ENCODE measurements at regions not wholly inside any gene's neighbourhood (a gene's known extent, or its start where the extent isn't known, plus 50 kb on each side); places are given as distances from the start of the nearest gene placed in this dataset.
"Not testable (repeated sequence)": the region's sequence is repeated elsewhere in the genome, so short reads cannot be mapped to it uniquely, and the experiment has no call there.

DNA sequence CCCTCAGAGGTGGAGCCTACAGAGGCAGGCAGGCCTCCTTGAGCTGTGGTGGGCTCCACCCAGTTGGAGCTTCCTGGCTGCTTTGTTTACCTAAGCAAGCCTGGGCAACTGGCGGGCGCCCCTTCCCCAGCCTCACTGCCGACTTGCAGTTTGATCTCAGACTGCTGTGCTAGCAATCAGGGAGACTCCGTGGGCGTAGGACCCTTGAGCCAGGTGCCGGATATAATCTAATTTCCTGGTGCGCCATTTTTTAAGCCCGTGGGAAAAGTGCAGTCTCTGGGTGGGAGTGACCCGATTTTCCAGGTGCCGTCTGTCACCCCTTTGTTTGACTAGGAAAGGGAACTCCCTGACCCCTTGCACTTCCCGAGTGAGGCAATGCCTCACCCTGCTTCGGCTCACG is 769.1 kb upstream of the SEMA6A start:
- not testable (repeated sequence) for DNase-seq

DNA sequence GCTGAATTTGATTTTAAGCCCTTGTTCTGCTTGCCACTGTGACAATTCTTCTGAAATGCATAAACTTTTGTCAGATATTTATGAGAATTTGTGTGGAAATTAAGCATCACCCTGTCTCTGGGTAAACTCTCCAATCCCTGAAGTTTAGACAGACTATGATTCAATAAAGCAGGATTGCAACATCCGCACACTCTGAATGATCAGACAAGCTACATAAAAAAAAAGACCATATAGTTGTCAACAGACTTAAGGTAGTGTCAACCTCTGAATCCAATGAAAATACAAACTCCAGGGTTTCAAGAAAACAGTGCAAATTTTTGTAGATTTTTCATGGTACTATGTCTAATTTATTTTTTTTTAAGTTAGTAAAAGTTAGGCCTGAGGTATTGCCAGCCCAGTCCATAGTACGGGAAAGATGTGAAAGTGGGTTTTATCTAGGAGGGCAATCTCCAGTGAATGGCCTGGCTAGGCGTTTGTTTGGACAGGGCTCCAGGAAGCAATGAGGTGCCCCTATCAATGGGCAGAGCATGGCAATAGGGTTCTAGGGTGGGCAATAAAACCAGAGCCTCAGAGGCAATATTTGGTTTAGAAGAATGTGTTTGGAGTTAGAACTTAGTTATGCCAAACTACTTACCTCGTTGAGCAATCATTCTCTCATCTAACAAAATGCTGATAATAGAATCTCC is 762.6 kb upstream of the SEMA6A start:
- DNase-seq = no peak

DNA sequence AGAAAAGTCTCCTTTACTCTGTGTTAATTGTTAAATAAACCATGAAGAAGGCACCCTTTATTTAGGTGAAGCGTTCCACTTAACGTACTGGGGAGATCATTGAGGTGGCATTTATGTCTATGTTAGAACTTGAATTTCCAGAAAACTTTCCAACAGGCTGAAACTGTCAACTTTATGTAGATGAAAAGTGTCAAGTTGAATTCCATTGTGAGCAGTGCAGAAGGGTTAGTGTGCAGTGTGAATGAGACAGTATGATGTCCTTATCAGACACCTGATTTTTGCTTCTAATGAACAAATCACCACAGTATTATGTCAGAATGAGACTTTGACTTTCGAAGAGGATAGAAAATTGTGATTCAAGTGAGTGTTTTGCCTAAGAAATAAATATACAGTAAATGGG is 761.6 kb upstream of the SEMA6A start:
- no peak for DNase-seq

DNA sequence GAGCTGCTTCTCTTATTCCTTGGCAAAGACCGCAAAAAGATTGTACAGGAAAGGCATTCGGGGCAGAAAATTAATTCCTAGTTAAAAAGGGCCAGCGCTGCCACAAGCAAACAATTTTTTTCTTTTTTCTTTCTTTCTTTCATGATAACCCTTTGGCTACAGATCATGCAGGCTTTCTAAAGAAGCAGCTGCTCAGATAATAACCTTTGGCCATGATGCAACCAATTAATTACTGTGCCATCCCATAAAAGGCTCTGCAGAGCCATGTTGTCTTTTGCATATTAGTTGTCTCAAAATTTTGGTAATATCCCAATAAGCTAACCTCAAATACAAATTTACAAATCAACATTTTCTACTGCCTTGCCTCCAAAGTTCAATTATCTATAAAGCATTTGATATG is 758.4 kb upstream of the SEMA6A start:
- DNase-seq = no peak

DNA sequence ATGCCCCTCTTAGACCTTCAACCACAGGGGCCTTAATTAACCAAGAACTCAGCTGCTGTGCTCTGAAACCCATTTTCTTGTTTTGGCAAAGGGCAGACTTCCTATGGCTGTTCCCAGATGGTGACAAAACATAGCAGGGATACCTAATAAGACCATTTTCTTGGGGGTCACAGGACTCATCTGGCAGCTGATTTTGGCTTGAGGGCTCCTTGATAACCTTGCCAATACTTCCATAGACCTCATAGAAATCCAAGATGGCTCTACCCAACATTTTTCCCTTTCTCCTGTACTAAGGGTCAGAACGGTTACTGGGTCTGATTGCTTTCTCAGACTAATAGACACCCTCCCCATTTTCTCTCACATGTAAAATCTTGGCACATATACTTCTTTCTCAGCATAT is 757.7 kb upstream of the SEMA6A start:
- DNase-seq = no peak

DNA sequence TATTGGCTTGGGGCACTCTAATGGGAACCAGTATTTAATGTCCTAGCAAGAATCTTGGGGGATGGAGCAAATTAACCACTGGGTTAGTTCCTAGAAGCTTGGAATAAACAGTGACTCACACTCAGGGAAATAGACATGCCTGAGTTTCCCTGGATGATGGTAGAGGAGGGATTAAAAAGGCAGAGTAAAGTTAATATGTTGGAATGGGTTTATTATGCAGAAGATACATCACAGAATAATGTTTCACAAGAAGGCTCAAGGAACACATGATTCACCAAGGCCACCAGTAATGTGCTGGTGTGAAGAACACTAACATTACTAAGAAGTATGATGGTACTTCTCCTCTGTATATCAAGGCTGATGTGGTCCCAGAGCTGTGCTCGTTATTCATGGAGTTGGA is 752.9 kb upstream of the SEMA6A start:
- DNase-seq = no peak

DNA sequence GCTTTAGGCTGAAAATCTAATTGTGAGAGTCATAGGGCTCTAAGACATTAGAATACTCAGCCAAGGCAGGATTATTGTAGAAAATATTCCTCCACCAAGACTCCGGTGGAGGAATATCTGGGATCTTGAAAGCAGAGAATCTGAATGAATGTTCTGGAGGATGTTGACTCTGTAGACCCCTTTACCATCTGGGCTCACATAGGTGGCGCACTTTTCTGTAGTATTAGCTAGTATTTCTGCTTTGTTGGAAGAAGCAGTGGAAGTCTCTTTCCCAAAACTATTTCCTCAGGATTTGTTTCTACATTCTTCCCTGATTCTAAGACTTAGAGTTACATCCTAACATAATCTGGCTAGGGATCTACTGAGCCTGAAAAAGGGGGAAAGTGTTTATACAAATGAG is 752.4 kb upstream of the SEMA6A start:
- DNase-seq = no peak

DNA sequence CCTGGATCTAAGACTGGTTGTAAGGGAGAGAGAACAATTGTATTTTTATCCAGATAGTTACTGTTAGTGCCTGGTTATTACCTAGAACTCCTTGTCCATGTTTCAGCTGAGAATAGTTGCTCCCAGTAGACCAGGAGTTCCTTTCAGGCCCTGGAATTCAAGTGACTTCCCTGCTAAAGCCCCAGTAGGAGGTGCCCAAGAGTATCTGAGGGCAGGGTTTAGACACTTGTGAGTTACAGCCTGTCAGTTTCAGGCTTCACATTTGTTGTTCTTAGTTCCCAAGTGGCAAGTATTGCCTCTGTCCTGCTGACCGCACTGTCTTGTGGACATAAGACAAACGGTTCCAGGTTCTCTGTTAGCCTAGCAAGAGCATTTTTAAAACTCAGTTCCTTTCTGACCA is 743.9 kb upstream of the SEMA6A start:
- DNase-seq = no peak

DNA sequence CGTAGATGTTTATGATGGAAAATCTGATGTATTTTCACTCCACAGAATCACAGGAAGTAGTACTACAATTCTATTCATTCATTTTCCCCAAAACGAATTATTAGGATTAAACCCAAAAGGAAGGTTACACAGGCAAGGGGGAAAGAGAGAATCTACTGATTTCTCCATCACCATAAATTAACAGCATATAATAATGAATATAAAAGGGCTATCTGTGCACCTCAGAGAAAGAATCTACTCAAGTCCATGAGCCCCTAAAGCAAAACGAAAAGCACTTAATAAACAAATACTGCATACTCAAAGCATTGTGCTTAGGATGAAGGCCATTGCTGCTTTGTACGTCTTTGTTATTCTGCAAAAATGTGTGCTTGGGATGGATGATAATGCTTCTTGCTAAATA is 740.5 kb upstream of the SEMA6A start:
- no peak for DNase-seq

DNA sequence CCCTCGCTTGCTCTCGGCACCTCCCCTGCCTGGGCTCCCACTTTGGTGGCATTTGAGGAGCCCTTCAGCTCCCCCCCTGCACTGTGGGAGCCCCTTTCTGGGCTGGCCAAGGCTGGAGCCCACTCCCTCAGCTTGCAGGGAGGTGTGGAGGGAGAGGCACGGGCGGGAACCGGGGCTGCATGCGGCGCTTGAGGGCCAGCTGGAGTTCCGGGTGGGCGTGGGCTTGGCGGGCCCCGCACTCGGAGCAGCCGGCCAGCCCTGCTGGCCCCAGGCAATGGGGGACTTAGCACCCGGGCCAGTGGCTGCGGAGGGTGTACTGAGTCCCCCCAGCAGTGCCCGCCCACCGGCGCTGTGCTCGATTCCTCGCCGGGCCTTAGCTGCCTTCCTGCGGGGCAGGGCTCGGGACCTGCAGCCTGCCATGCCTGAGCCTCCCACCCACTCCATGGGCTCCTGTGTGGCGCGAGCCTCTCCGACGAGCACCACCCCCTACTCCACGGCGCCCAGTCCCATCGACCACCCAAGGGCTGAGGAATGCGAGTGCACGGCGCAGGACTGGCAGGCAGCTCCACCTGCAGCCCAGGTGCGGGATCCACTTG is 730.0 kb upstream of the SEMA6A start:
- DNase-seq = not testable (repeated sequence)

DNA sequence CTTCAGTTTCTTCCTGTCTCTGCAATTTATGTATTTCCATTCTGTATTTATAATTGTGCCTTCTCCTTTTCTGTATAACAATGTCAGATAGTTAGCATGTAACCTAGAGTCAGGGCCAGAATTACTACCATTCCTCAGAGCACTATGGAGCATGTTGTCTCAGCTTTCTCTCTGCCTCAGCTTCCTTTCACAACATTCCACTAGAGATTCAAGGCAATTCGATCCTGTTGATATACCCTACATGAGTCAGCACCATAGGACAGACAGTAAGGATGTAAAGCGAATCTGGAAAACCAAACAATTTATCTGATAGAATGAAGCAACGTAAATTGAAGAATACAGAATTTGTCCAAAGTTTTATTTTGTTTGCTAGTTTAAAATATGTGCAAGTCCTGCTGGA is 728.3 kb upstream of the SEMA6A start:
- no peak for DNase-seq

DNA sequence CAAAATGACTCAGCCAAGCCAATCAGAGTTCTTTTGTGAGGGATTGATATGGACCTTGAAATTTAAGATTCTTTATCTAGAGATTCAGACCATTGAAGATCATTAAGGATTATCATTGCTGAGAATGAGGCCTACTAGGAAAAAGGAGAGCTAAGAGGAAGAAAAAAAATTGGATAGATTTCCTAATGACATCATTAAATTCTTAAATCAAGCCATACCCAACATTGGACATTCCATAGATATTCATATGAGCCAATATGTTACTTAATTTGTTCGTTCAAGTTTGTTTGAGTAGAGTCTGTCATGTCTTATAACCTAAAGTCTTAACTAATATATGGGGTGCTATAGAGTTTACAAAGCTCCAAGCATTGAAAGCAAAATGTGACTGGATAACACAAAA is 727.9 kb upstream of the SEMA6A start:
- no peak for DNase-seq

DNA sequence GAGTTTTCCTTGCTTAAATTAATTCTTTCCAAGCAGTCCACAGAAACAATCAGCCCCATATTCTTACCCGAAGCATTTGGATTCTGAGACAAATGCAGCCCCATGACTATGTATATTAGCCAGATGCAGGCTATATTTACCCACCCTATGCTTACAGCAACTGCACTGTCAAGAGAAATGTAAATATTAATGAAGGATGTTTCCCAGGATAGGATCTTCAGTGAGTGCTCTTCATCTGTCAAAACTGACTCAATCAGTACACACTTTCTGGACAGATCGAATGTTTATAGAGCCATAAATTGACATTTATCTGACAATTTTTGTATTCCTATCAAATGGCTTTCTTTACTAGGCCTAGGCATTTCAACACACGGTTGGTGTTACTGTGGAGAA is 725.3 kb upstream of the SEMA6A start:
- no peak for DNase-seq

DNA sequence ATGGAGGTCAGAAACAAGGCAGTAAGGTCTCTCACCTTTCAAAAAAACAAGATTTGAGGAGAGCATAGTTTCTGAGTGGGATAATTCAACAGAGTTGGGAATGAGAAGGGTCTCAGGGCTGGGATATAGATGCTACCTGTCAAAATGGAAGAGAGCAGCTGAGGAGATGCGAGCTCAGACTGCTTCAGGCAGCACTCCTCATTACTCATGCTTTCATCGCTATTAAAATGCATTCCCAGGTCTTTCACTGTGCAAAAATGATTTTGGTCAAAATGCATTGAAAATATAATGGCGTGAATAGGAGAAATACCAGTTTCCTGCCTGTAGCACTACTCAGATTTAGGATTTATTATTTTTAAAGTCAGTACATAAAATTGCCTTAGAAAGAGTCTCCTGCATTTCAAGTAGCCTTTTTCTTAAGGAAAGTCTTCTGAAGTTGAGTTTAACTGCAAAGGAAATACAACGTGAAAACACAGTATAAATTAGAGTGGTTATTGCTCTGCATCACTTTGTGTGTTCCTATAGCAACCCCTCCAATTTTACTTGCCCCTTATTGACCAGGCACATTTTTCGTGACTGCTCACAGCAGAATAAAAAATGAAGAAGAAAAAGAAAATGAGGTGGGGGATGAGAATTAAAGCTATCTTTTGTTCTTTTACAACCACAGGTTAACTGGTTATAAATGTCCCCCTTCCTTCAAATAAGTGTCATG is 724.8 kb upstream of the SEMA6A start:
- DNase-seq = no peak

DNA sequence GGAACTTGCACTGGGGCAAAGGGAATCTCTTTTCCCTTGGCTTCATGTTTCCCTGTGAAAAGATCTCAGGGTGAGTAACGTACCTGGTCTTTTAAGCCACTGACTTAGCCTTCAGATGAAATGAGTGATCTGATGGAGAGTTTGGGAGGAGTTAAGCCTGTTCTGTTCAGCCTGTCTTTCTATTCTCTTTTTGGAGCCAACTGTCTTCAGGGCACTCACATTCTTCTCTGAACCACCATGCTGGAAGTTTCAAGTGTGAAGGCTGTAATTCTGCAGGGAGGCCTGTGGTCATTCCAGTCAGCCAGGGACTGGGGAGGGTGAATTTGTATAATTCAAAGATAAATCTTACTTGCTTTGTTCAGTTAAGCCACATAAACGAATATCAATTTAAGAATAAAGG is 722.2 kb upstream of the SEMA6A start:
- no peak for DNase-seq

DNA sequence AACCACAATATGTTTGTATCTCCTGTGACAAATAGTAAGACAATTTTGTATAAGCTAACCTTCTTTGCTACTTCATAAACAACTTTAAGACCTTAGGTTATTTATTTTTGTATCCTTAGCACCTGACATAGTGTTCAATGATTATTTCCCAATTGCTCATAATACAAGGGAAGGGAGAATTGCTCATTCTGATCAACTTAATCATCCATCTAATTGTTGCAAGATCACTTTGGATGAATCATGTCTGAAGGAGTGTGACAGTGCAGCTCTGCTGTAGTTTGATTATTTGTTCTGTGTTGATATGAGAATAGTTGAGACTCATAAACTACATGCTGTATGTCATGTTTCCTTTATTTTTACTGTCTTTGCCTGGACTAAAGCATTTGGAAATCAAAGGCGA is 721.3 kb upstream of the SEMA6A start:
- no peak for DNase-seq

DNA sequence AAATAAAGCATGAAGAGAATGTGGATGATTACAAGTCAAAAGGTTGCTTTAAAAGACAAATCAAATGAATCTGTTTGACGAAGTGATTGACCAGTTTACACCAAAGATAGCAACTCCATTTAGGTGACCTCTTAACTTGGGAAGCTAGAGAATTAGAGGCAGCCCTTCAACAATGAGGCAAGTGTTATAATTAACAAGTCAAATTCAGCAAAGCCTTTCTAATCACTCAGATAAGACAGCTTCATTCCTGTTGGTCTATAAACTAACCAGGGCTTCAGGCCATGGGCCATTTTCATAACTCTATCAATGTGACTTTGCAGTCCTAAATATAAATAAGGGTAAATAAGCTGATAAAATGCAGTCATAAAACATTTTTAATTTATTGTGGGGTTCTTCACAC is 712.2 kb upstream of the SEMA6A start:
- DNase-seq = no peak

DNA sequence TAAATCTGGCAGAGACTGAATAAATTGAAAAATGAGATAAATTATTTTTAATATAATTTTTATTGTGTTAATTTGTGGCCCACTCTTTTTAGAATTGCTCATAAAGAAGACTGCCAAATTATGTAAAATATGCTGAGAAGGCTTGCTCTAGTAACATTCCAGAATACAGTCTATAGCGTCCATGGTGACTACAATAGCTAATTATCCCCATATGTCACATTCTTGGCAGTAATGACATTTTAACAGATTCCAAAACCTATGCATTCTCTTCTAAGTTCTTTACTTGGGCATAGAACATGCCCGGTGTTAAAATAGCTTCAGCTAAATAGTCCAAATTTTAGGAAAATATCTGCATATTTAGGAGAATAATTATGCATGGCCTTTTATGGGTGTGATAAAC is 697.0 kb upstream of the SEMA6A start:
- no peak for DNase-seq

DNA sequence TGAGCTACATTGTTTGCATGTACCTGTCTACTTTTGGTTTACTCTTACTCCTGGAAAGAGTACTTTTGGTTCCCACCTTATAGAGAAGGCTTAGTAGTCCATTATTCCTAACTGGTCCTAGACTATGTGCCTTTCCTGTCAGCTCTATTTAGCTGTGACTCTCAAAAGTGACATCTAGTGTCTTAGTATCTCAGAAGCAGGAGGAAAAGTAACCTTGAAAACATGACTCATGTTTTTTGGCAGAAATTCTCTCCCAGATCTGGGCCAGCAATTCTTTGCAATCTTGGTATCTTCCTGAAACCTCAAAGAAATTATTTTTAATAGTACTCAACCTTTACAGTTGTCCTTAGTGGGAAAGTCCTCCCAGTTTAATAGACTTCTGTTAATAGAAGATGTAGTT is 691.7 kb upstream of the SEMA6A start:
- no peak for DNase-seq

DNA sequence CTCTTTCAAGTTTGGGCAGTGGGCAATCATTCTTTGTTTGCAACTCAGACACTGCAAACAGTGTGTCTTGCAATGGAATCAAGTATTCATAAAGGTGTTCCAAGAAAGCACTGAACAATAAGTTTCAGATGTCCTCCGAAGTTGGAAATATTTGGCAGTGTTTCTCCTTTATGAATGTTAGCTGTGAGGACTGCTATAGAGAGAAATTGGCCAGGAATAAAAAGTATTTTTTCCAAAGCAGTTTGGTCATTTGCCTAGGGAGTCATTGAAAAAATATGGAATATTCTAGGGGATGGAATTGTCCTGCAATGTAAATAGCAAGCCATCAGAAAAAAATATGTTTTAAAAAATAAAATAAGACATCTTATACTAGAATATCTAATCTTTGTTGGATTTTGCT is 688.6 kb upstream of the SEMA6A start:
- DNase-seq = no peak

DNA sequence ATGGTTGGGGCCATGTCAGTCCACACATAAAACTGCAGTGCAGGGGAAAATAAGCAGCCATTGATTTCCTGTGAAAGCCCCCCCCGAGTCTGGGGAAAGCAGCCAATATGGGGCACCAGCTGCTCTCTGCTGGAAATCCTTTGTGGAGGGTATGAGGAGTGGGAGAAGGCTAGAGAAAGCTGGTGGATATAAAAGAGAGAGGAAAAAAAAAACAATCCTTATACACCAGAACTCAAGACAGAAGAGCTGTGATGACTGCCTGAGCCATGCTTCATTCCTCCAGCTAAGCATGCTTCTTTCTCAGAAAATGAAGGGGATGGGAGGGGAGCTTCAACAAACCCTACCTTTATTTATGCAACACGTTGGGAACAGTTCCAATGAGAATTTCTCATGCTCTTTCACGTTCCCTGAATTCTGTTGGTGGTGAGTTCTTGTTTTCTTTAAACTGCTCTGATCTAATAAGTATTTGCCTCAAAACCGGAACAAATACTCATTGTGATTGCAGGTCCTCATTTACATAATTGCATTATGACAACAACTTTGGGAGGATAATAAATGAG is 688.0 kb upstream of the SEMA6A start:
- DNase-seq = no peak

DNA sequence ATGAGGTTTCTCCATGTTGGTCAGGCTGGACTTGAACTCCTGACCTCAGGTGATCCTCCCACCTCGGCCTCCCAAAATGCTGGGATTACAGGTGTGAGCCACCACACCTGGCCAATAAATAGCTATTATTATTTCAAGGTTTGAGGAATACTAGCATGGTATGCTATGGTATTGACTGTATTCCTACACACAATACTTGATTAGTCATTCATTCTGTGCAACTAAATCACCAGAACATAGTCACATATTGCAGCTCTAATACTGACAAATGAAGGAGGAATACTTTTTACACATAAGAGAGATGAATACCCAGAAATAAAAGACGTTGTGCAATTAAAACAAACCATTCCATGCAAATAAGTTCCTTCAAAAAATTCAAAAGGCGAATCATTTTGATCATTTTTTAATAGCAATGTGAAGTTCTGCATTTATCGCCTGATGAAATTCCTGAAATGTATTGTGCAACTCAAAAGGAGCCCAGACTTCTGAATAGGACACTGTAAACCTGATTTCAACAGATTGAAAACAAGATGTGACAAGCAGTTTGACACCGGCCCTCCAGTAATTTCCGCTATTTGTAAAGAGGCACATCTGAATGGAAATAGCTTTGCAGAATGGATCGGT is 687.4 kb upstream of the SEMA6A start:
- DNase-seq = no peak

DNA sequence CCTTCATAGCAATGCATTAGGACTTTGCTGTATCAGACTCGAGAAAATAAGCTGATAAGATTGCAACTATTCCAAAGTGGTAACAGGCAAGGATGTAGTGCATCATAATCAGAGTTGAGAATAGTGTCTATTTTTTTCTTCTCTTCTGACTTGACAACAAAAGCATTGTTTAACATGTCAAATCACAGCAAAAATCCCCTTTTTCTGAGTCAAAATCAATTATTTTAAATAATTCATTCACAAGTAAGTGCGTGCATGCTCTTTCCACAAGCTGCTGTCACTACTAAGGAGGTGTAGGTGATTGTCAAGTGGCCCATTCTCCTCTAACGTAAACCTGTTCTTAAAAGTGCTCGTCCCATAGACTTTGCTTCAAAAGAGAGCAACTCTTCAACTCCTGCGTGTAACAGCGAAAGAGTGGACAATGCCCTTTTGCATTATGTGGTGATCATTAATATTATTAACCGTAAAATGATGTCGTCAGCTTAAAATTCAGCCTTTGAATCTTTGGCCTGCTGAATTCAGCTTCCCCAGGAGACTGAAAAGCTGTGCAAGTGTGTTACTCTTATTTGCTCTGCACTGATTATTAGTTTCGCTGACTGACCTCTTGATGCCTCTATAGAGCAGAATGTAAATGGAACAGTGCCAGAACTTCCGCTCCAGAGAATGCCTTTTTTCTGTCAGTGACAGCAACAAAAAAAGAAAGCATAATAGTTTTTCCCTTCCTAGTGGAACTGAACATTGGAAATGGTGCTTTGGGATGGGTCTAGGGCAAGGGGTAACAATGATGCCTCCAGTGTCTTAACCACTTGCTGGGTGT is 680.8 kb upstream of the SEMA6A start:
- no peak for DNase-seq

All from right forelimb (tissue), 1 donor.